ENCODE measurements at regions not wholly inside any gene's neighbourhood (a gene's known extent, or its start where the extent isn't known, plus 50 kb on each side); places are given as distances from the start of the nearest gene placed in this dataset.

- no peak for TF ChIP-seq CTCF (IDR thresholded peaks at IDR 0.05; ENCODE audit: low read depth, low read length, missing control alignments)
- no peak overlapping the region for H3K4me3 ChIP-seq (ENCODE audit: low read depth, low read length)
Measured at GRCh38 chr10:8374334-8374733, 319.8 kb downstream of the GATA3 start.

DNA sequence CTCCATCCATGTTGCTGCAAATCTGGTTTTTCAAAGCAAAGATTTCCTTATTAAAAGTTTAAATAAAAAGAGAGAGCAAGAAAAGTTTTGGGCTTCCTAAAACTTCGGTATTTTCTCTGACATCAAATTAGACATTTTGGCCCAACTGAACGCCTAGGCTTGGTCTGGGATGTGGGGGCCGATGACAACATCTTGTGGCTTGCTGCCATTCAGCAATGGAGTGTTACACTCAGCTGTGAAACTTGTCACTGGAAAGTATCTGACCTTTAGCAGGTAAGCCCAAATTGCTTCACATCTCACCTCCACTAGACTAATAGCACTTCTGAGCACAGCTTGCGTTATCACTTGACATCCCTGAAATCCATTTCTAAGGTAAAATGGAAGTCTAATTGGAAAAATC is 320.6 kb downstream of the GATA3 start:
- no peak for TF ChIP-seq CTCF (IDR thresholded peaks at IDR 0.05; ENCODE audit: low read depth, low read length, missing control alignments)
- no peak for DNase-seq (ENCODE audit: low read depth)
- no peak overlapping the region for H3K4me3 ChIP-seq (ENCODE audit: low read depth, low read length)

More at GRCh38 chr10:8374334-8374733, 319.8 kb downstream of the GATA3 start:
- no peak for DNase-seq (ENCODE audit: low read depth)

GRCh38 chr10:8378198-8378983 is 323.9 kb downstream of the GATA3 start:
- no peak for DNase-seq (ENCODE audit: low read depth)
- no peak for TF ChIP-seq CTCF (IDR thresholded peaks at IDR 0.05; ENCODE audit: low read depth, low read length, missing control alignments)
- H3K4me3 ChIP-seq (ENCODE audit: low read depth, low read length) = no peak overlapping the region

DNA sequence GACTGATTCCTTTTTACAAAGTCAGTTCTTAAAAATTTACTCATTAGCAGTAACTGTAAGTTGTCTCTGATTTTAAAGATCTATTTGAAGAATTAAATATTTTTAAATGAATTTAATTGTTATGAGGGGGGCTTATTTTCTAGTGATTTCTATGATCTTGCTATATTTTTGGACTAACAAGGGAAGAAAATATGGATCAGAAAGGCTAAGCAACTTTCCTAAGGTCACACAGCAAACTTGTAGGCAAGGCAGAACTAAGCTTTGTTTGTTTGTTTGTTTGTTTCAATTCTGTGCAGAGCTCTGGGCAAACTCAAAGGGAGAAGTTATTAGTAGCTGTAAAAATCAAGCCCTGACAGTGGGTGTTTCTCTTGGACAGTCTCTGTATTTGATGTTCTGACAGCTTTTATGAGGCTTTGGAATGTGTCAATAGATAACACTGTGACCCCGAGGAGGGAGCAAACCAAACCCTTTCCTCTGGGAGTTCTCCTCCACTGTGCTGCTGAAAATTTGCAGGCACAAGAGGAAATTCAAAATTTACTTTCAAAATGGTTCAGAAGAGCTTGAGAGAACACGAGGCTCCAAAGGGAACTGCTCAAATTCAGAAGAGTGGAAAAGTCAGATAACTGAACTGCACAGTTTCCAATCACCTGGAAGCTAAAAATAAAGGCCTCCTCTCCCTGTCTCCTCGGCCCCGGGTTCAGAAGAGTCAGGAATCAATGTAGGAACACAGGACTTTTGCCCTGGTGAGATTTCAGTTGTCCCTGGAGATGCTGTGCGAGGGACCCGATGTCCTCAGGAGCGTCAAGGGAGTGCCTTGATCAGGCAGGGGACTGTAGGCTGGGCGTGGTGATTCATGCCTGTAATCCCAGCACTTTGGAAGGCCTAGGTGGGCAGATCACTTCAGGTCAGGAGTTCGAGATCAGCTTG is 325.7 kb downstream of the GATA3 start:
- no peak overlapping the region for H3K4me3 ChIP-seq (ENCODE audit: low read depth, low read length)
- TF ChIP-seq CTCF (IDR thresholded peaks at IDR 0.05; ENCODE audit: low read depth, low read length, missing control alignments) = no peak
- DNase-seq (ENCODE audit: low read depth) = no peak

DNA sequence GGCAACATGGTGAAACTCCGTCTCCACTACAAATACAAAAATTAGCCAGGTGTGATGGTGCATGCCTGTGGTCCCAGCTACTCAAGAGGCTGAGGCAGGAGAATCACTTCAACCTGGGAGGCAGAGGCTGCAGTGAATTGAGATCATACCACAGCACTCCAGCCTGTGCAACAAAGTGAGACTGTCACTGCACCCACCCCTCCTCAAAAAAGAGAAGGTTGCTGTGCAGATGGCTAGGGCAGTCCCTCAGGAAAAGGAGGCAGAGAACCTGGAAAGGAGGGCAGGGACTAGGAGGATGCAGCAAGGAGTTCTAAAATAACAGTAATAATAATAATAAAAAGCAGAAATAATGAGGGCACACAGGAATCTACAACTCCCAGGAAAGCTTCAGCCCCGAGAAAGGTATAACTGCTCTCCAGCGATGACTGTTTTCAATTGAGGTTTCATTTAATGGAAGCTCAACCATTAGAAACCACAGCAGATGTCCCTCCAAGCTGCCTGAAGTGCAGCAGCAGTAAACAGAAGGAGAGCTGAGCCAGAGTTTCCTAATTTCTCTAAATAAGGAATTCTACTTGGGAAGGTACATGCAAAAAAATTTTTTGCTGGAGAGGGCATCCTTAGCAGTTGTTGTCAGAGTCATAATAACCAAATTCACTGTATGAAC is 326.5 kb downstream of the GATA3 start:
- no peak for DNase-seq (ENCODE audit: low read depth)
- no peak overlapping the region for H3K4me3 ChIP-seq (ENCODE audit: low read depth, low read length)
- no peak for TF ChIP-seq CTCF (IDR thresholded peaks at IDR 0.05; ENCODE audit: low read depth, low read length, missing control alignments)

- no peak overlapping the region for H3K4me3 ChIP-seq (ENCODE audit: low read depth, low read length)
- TF ChIP-seq CTCF (IDR thresholded peaks at IDR 0.05; ENCODE audit: low read depth, low read length, missing control alignments) = no peak
- DNase-seq (ENCODE audit: low read depth) = no peak
Measured at GRCh38 chr10:8386781-8387180, 332.3 kb downstream of the GATA3 start.
